Endodermal cell (in vitro differentiated cells): ENCODE measurements at regions not wholly inside any gene's neighbourhood (a gene's known extent, or its start where the extent isn't known, plus 50 kb on each side); places are given as distances from the start of the nearest gene placed in this dataset.

ENCODE experiments used
- DNase-seq: peaks from one replicate; pipeline ENCODE4 v3.0.0-alpha.2; 2017
- H3K27ac ChIP-seq: 2 replicates; pipeline ENCODE4 v1.5.1; 2013; ENCODE audit warnings: mild to moderate bottlenecking, low read depth, low read length, moderate library complexity
- H3K27me3 ChIP-seq: 2 replicates; pipeline ENCODE4 v1.6.1; 2013; ENCODE audit warnings: mild to moderate bottlenecking, low read length, moderate library complexity; ENCODE audit not compliant: insufficient read depth, control insufficient read depth, poor library complexity, severe bottlenecking
- H3K36me3 ChIP-seq: 2 replicates; pipeline ENCODE4 v1.7.0; 2013; ENCODE audit warnings: mild to moderate bottlenecking, low read length, moderate library complexity; ENCODE audit not compliant: control insufficient read depth, insufficient read depth
- H3K4me1 ChIP-seq: one replicate; pipeline ENCODE4 v1.7.0; 2013; ENCODE audit warnings: low read length; ENCODE audit not compliant: control insufficient read depth, insufficient read depth
- H3K4me3 ChIP-seq: 2 replicates; pipeline ENCODE4 v1.5.1; 2013; ENCODE audit warnings: mild to moderate bottlenecking, low read length, moderate library complexity
- H3K9ac ChIP-seq: 2 replicates; pipeline ENCODE4 v1.6.1; 2013; ENCODE audit warnings: mild to moderate bottlenecking, low read length, moderate library complexity; ENCODE audit not compliant: poor library complexity, severe bottlenecking; ENCODE audit errors: extremely low read depth
- H3K9me3 ChIP-seq: 2 replicates; pipeline ENCODE4 v1.6.1; 2013; ENCODE audit warnings: mild to moderate bottlenecking, low read length, moderate library complexity; ENCODE audit not compliant: control insufficient read depth
- H3K27ac Mint-ChIP-seq: 2 replicates; pipeline ENCODE4 v1.8.0; 2020; ENCODE audit warnings: mixed read lengths
- H3K27me3 Mint-ChIP-seq: 2 replicates; pipeline ENCODE4 v1.8.0; 2021; ENCODE audit warnings: mild to moderate bottlenecking, mixed read lengths; ENCODE audit not compliant: insufficient read depth
- H3K36me3 Mint-ChIP-seq: 2 replicates; pipeline ENCODE4 v1.8.0; 2020; ENCODE audit warnings: low read depth, mixed read lengths
- H3K4me1 Mint-ChIP-seq: 2 replicates; pipeline ENCODE4 v1.8.0; 2020; ENCODE audit warnings: mixed read lengths
- H3K4me3 Mint-ChIP-seq: 2 replicates; pipeline ENCODE4 v1.8.0; 2020; ENCODE audit warnings: mild to moderate bottlenecking, moderate library complexity, mixed read lengths
- H3K9me3 Mint-ChIP-seq: 2 replicates; pipeline ENCODE4 v1.8.0; 2020; ENCODE audit warnings: mild to moderate bottlenecking, mixed read lengths
- CTCF ChIP-seq: fragments of 200-600 bp; sonication (generic); conservative IDR thresholded peaks from 2 replicates; pipeline ENCODE4 v1.5.0; 2021; ENCODE audit warnings: antibody characterized with exemption, mild to moderate bottlenecking
- WGBS, 2 experiments: methylation state at CpG; one replicate each; pipeline versions ENCODE4 v1.1.5 to v1.1.7; 2013; ENCODE audit warnings: missing lambda C conversion rate in 2 of 2, mixed read lengths in 1 of 2; ENCODE audit not compliant: insufficient coverage in 1 of 2, insufficient read length in 1 of 2; 5-methylcytosine and 5-hydroxymethylcytosine counted together

GRCh38 chr2:166653185-166653813, 159.2 kb upstream of the SCN7A start:
- no peaks in the 10 kb centered on the region for H3K27me3 ChIP-seq
- H3K27ac ChIP-seq, result no peak overlapping the region
- no peaks in the 10 kb centered on the region for H3K36me3 ChIP-seq
- no peak for TF ChIP-seq CTCF
- Mint-ChIP-seq H3K27ac (no peak overlapping the region), H3K4me1 (peaks cover 16% of the 10 kb centered on the region), H3K4me3 (no peak overlapping the region), H3K27me3 (no peaks in the 10 kb centered on the region), H3K36me3 (peaks cover 2% of the 10 kb centered on the region), H3K9me3 (peaks cover 7% of the 10 kb centered on the region)
- no peak overlapping the region for H3K9ac ChIP-seq
- no peak for DNase-seq
- no peaks in the 10 kb centered on the region for H3K4me1 ChIP-seq
- WGBS, 2 experiments, result 98 to 100% methylated on average over 1 to 4 of the region's 4 CpGs
- no peak overlapping the region for H3K4me3 ChIP-seq
- peaks cover 15% of the 10 kb centered on the region for H3K9me3 ChIP-seq

GRCh38 chr2:166651991-166652390, 157.9 kb upstream of the SCN7A start:
- no peak for DNase-seq
- H3K27ac ChIP-seq, result no peak overlapping the region
- no peaks in the 10 kb centered on the region for H3K27me3 ChIP-seq
- H3K9me3 ChIP-seq, result peaks cover 12% of the 10 kb centered on the region
- no peaks in the 10 kb centered on the region for H3K36me3 ChIP-seq
- H3K9me3 Mint-ChIP-seq, result peaks cover 7% of the 10 kb centered on the region
- H3K27ac Mint-ChIP-seq, result no peak overlapping the region
- H3K9ac ChIP-seq, result no peak overlapping the region
- no peak for TF ChIP-seq CTCF
- H3K4me3 Mint-ChIP-seq, result no peak overlapping the region
- H3K27me3 Mint-ChIP-seq, result no peaks in the 10 kb centered on the region
- peaks cover 16% of the 10 kb centered on the region for H3K4me1 Mint-ChIP-seq
- no peaks in the 10 kb centered on the region for H3K4me1 ChIP-seq
- H3K36me3 Mint-ChIP-seq, result peaks cover 2% of the 10 kb centered on the region
- no peak overlapping the region for H3K4me3 ChIP-seq

DNA sequence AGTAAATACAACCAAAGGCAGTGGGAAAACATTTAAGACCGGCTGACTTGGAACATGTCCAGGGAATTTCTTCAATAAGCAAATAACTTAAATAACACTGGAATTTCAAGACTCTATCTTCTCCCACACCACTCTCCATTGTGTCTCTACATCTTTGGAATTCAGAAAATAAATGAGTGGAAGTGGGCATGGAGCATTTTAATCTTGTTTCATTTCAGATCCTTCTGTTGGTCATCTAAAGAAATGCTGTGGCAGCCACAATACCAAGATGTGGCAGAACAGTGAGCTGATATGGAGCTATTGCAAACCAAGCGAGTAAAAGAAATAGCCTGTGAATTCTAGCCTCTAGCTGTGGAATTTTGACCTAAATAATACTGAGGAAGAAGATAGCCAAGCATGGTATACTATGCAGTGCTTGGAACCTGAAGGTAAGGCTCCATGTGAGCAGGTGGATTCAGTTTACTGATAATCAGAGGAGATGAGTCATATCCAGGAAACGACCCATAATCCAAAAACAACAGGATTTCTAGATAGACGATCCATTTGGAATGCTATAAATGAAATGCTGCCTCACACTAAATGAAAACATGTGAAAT, 157.1 kb upstream of the SCN7A start:
- peaks cover 16% of the 10 kb centered on the region for H3K4me1 Mint-ChIP-seq
- peaks cover 7% of the 10 kb centered on the region for H3K9me3 Mint-ChIP-seq
- no peak overlapping the region for H3K4me3 Mint-ChIP-seq

More for the DNA sequence above, 157.1 kb upstream of the SCN7A start:
- Histone ChIP-seq H3K27ac (no peak overlapping the region), H3K4me3 (no peak overlapping the region), H3K9ac (no peak overlapping the region), H3K27me3 (no peaks in the 10 kb centered on the region), H3K36me3 (no peaks in the 10 kb centered on the region), H3K4me1 (no peaks in the 10 kb centered on the region), H3K9me3 (peaks cover 6% of the 10 kb centered on the region)
- no peak for DNase-seq
- Mint-ChIP-seq H3K27ac (no peak overlapping the region), H3K27me3 (no peaks in the 10 kb centered on the region), H3K36me3 (peaks cover 2% of the 10 kb centered on the region)
- no peak for TF ChIP-seq CTCF
- WGBS, 2 experiments, result 83 to 85% methylated on average over 1 to 4 of the region's 4 CpGs
